K562 (cell line): ENCODE measurements at regions not wholly inside any gene's neighbourhood (a gene's known extent, or its start where the extent isn't known, plus 50 kb on each side); places are given as distances from the start of the nearest gene placed in this dataset.

Experiments
- AFF4 ChIP-seq: sonication (generic); formaldehyde crosslinking; IDR thresholded peaks from 2 replicates; pipeline ENCODE4 v1.8.0; 2023; ENCODE audit warnings: mild to moderate bottlenecking, missing genetic modification reagents
- CTCF ChIP-seq, 3 experiments: IDR thresholded peaks in 2 of 3; conservative IDR thresholded peaks in 1 of 3; 2 replicates each; pipeline ENCODE4 v1.5.1; 2011 to 2012; ENCODE audit warnings: low read length in 3 of 3, mild to moderate bottlenecking in 3 of 3, control low read depth in 2 of 3, improper control_type of control experiment in 1 of 3, inconsistent platforms in 1 of 3, low read depth in 1 of 3, mixed read lengths in 1 of 3, moderate library complexity in 1 of 3; ENCODE audit not compliant: insufficient read depth in 2 of 3
- GATAD2B ChIP-seq: fragments of 450-650 bp; IDR thresholded peaks from 2 replicates; pipeline ENCODE4 v1.6.1; 2017; ENCODE audit warnings: mild to moderate bottlenecking, borderline replicate concordance
- HMG20B ChIP-seq: fragments of 250-450 bp; sonication (Bioruptor Pico); IDR thresholded peaks from 2 replicates; pipeline ENCODE4 v1.5.0; 2021; ENCODE audit warnings: mild to moderate bottlenecking
- MYC ChIP-seq, 2 experiments: fragments of 250-450 bp in 1 of 2; sonication (Bioruptor Pico) in 1 of 2; IDR thresholded peaks; 2 replicates each; pipeline versions ENCODE4 v1.5.1 to v1.6.1; 2012 to 2021; ENCODE audit warnings: low read depth in 2 of 2, borderline replicate concordance in 1 of 2, improper control_type of control experiment in 1 of 2, low read length in 1 of 2, mild to moderate bottlenecking in 1 of 2, moderate library complexity in 1 of 2
- PHF21A ChIP-seq: fragments of 450-650 bp; IDR thresholded peaks from 2 replicates; pipeline ENCODE4 v1.6.1; 2017; ENCODE audit warnings: low read depth, borderline replicate concordance
- PML ChIP-seq: IDR thresholded peaks from 2 replicates; pipeline ENCODE4 v1.6.1; 2012; ENCODE audit warnings: low read length, inconsistent platforms
- STAT5B ChIP-seq: fragments of 250-450 bp; sonication (Bioruptor Pico); IDR thresholded peaks from 2 replicates; pipeline ENCODE4 v1.8.0; 2021; ENCODE audit warnings: mild to moderate bottlenecking, inconsistent platforms
- ZFP36 ChIP-seq: fragments of 150-350 bp; IDR thresholded peaks from 2 replicates; pipeline ENCODE4 v1.6.1; 2018; ENCODE audit warnings: low read length, low read depth; ENCODE audit not compliant: partially characterized antibody
- ZNF347 ChIP-seq: fragments of 450-650 bp; formaldehyde crosslinking; IDR thresholded peaks from 2 replicates; pipeline ENCODE4 v1.4.0; 2020; ENCODE audit warnings: low read depth, mild to moderate bottlenecking, moderate library complexity

GRCh38 chr7:131151034-131151433, 176.6 kb upstream of the MKLN1 start (continued):
- TF ChIP-seq AFF4 (CRISPR knock-in tag): no peak
- TF ChIP-seq STAT5B (CRISPR knock-in tag): no peak
- no peak for TF ChIP-seq PHF21A
- TF ChIP-seq MYC (IDR thresholded peaks at IDR 0.05; ENCODE audit: low read depth, low read length): no peak
- TF ChIP-seq MYC (CRISPR knock-in tag; IDR thresholded peaks at IDR 0.05; ENCODE audit: borderline replicate concordance, low read depth): no peak
- TF ChIP-seq GATAD2B: no peak
- no peak for TF ChIP-seq CTCF (IDR thresholded peaks at IDR 0.05 in 2 of 3, conservative IDR thresholded peaks at IDR 0.05 in 1 of 3; ENCODE audit: insufficient read depth in 2 of 3, low read depth in 1 of 3, low read length in 3 of 3)
- TF ChIP-seq PML: no peak
- TF ChIP-seq ZFP36: peak; percentile 32
- TF ChIP-seq ZNF347 (CRISPR knock-in tag): no peak
- no peak for TF ChIP-seq HMG20B (CRISPR knock-in tag)
